Esophagus muscularis mucosa (tissue), 4 donors: ENCODE measurements at regions not wholly inside any gene's neighbourhood (a gene's known extent, or its start where the extent isn't known, plus 50 kb on each side); places are given as distances from the start of the nearest gene placed in this dataset.
"Not testable (repeated sequence)": the region's sequence is repeated elsewhere in the genome, so short reads cannot be mapped to it uniquely, and the experiment has no call there.

ENCODE experiments used
- DNase-seq: peaks from one replicate; pipeline ENCODE4 v3.0.0-alpha.2; 2017; ENCODE audit errors: extremely low spot score
- H3K27ac ChIP-seq, 4 donors: fragments of 200-600 bp; sonication (generic); replicated peaks in 1 of 4; 1 replicate in 3 of 4; 2 replicates in 1 of 4; pipeline ENCODE4 v1.5.1; 2016 to 2019; ENCODE audit warnings: mild to moderate bottlenecking in 1 of 4
- H3K27me3 ChIP-seq, 4 donors: fragments of 200-600 bp; sonication (generic); one replicate each; pipeline versions ENCODE4 v1.5.1 to v1.6.0; 2016 to 2019
- H3K36me3 ChIP-seq, 4 donors: fragments of 200-600 bp; sonication (generic); one replicate each; pipeline ENCODE4 v1.5.1; 2016 to 2019
- H3K4me1 ChIP-seq, 4 donors: fragments of 200-600 bp; sonication (generic); one replicate each; pipeline ENCODE4 v1.5.1; 2016 to 2019
- H3K4me3 ChIP-seq, 4 donors: fragments of 200-600 bp; sonication (generic); 1 replicate in 2 of 4; 2 replicates in 2 of 4; pipeline ENCODE4 v1.5.1; 2016 to 2019; ENCODE audit warnings: mild to moderate bottlenecking in 4 of 4, moderate library complexity in 1 of 4
- H3K9me3 ChIP-seq, 4 donors: fragments of 200-600 bp; sonication (generic); 1 replicate in 3 of 4; 2 replicates in 1 of 4; pipeline ENCODE4 v1.5.1; 2016 to 2019
- CTCF ChIP-seq, 3 experiments: fragments of 200-600 bp in 2 of 3; fragments of 450-650 bp in 1 of 3; sonication (generic) in 2 of 3; IDR thresholded peaks; one replicate each; pipeline ENCODE4 v1.5.1; 2017 to 2019; ENCODE audit warnings: antibody characterized with exemption in 3 of 3, mild to moderate bottlenecking in 2 of 3, moderate library complexity in 1 of 3
- EP300 ChIP-seq: sonication (generic); formaldehyde crosslinking; IDR thresholded peaks from one replicate; pipeline ENCODE4 v1.6.1; 2017; ENCODE audit warnings: antibody characterized with exemption
- POLR2A ChIP-seq: fragments of 450-650 bp; IDR thresholded peaks from one replicate; pipeline ENCODE4 v1.6.1; 2017; ENCODE audit warnings: antibody characterized with exemption, moderate library complexity, mild to moderate bottlenecking, low read depth
- POLR2AphosphoS5 ChIP-seq, 2 donors: sonication (generic); formaldehyde crosslinking; IDR thresholded peaks; one replicate each; pipeline ENCODE4 v1.6.1; 2017; ENCODE audit warnings: antibody characterized with exemption in 2 of 2
- WGBS: methylation state at CpG from one replicate; pipeline ENCODE4 v1.1.5; 2018; 5-methylcytosine and 5-hydroxymethylcytosine counted together
- intact Hi-C: fragments of 100-400 bp; cut with DNase I; formaldehyde crosslinking; loops from one replicate; pipeline ENCODE4 v1.15.1; 2023

- H3K4me3 ChIP-seq = no peak overlapping the region
- intact Hi-C loops = no loop called here
- 86% methylated on average over 2 of the region's 2 CpGs for WGBS
- DNase-seq = no peak
- H3K36me3 ChIP-seq = no peaks in the 10 kb centered on the region
- H3K27ac ChIP-seq = no peak overlapping the region
- H3K27me3 ChIP-seq = peaks cover 0 to 18% (median 0%) of the 10 kb centered on the region in 4 donors
- peaks cover 0 to 5% (median 0%) of the 10 kb centered on the region in 4 donors for H3K9me3 ChIP-seq
- TF ChIP-seq POLR2A (no peak), POLR2AphosphoS5 (IDR thresholded peaks at IDR 0.05) (no peak), EP300 (no peak), CTCF (IDR thresholded peaks at IDR 0.05) (no peak)
- no peaks in the 10 kb centered on the region for H3K4me1 ChIP-seq
These were observed 138.9 kb upstream of the MSX2 start for GRCh38 chr5:174585472-174585871.

GRCh38 chr5:174586163-174586562 lies 138.2 kb upstream of the MSX2 start:
- H3K27ac ChIP-seq, H3K4me3 ChIP-seq, DNase-seq, H3K9me3 ChIP-seq, H3K36me3 ChIP-seq, intact Hi-C loops, H3K4me1 ChIP-seq: not testable (repeated sequence)
- WGBS = 93% methylated on average over 4 of the region's 4 CpGs
- peaks cover 0 to 18% (median 0%) of the 10 kb centered on the region in 4 donors for H3K27me3 ChIP-seq

GRCh38 chr5:174589011-174589410 lies 135.4 kb upstream of the MSX2 start:
- no peak for DNase-seq
- H3K36me3 ChIP-seq = no peaks in the 10 kb centered on the region
- H3K4me1 ChIP-seq = no peaks in the 10 kb centered on the region
- H3K9me3 ChIP-seq = peaks cover 0 to 5% (median 0%) of the 10 kb centered on the region in 4 donors
- no peak for TF ChIP-seq EP300
- no peak for TF ChIP-seq POLR2A
- TF ChIP-seq CTCF (IDR thresholded peaks at IDR 0.05) = no peak
- no peak for TF ChIP-seq POLR2AphosphoS5 (IDR thresholded peaks at IDR 0.05)
- intact Hi-C loops = no loop called here
- no peak overlapping the region for H3K4me3 ChIP-seq
- WGBS = 90% methylated on average over 7 of the region's 7 CpGs
- H3K27ac ChIP-seq = no peak overlapping the region
- peaks cover 0 to 18% (median 0%) of the 10 kb centered on the region in 4 donors for H3K27me3 ChIP-seq

GRCh38 chr5:174589599-174589998 lies 134.8 kb upstream of the MSX2 start:
- Histone ChIP-seq H3K36me3 (no peaks in the 10 kb centered on the region), H3K4me1 (no peaks in the 10 kb centered on the region), H3K27ac (no peak overlapping the region), H3K9me3 (peaks cover 0 to 5% (median 0%) of the 10 kb centered on the region in 4 donors), H3K27me3 (peaks cover 0 to 18% (median 0%) of the 10 kb centered on the region in 4 donors), H3K4me3 (no peak overlapping the region)
- intact Hi-C loops = no loop called here
- no peak for DNase-seq
- no peak for TF ChIP-seq POLR2AphosphoS5 (IDR thresholded peaks at IDR 0.05)
- WGBS = 61% methylated on average over 11 of the region's 11 CpGs

GRCh38 chr5:174590820-174591219 lies 133.6 kb upstream of the MSX2 start:
- Histone ChIP-seq H3K36me3 (no peaks in the 10 kb centered on the region), H3K27me3 (peaks cover 0 to 12% (median 0%) of the 10 kb centered on the region in 4 donors), H3K4me1 (no peaks in the 10 kb centered on the region), H3K4me3 (no peak overlapping the region), H3K9me3 (peaks cover 0 to 1% (median 0%) of the 10 kb centered on the region in 4 donors), H3K27ac (no peak overlapping the region)
- intact Hi-C loops = no loop called here
- TF ChIP-seq POLR2AphosphoS5 (IDR thresholded peaks at IDR 0.05) (no peak), POLR2A (no peak), CTCF (IDR thresholded peaks at IDR 0.05) (no peak), EP300 (no peak)
- no peak for DNase-seq
- 91% methylated on average over 3 of the region's 3 CpGs for WGBS

GRCh38 chr5:174596429-174596828 lies 128.0 kb upstream of the MSX2 start:
- 86% methylated on average over 1 of the region's 1 CpG for WGBS
- H3K4me3 ChIP-seq = no peak overlapping the region
- H3K4me1 ChIP-seq = no peaks in the 10 kb centered on the region
- no peaks in the 10 kb centered on the region for H3K9me3 ChIP-seq
- TF ChIP-seq POLR2AphosphoS5 (IDR thresholded peaks at IDR 0.05) (no peak), POLR2A (no peak), EP300 (no peak), CTCF (IDR thresholded peaks at IDR 0.05) (no peak)
- H3K36me3 ChIP-seq = no peaks in the 10 kb centered on the region
- intact Hi-C loops = no loop called here
- peaks cover 0 to 23% (median 2%) of the 10 kb centered on the region in 4 donors for H3K27me3 ChIP-seq
- no peak for DNase-seq
- no peak overlapping the region for H3K27ac ChIP-seq
